ENCODE measurements at regions not wholly inside any gene's neighbourhood (a gene's known extent, or its start where the extent isn't known, plus 50 kb on each side); places are given as distances from the start of the nearest gene placed in this dataset.

DNA sequence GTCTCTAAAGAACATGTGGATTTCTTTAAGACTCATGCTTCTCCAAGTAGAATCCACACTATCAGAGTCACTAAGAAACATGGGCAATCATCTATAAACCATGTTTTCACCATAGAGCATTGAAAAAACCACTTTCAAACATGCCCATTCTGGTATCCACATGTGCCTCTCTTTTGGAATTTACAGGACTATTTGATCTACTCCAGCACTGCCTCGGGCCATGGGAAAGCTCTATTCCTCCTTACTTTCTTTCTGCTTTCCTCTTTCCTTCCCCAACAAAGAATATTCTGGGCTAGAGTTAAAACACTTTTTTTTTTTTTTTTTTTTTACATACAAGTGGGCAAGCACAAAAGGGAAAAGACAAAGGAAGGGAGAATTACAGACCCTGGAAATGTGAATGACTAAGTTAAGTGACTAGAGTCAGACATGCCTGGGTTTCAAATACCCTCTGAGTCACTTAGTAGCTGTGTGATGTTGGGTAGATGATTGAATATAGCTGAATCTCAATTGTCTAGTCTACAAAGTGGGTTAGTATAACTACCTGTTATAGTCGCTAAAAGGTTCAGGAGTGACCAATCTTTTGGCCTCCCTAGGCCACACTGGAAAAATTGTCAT, 847.7 kb upstream of the INTU start:
- TF ChIP-seq, protein P1, sequence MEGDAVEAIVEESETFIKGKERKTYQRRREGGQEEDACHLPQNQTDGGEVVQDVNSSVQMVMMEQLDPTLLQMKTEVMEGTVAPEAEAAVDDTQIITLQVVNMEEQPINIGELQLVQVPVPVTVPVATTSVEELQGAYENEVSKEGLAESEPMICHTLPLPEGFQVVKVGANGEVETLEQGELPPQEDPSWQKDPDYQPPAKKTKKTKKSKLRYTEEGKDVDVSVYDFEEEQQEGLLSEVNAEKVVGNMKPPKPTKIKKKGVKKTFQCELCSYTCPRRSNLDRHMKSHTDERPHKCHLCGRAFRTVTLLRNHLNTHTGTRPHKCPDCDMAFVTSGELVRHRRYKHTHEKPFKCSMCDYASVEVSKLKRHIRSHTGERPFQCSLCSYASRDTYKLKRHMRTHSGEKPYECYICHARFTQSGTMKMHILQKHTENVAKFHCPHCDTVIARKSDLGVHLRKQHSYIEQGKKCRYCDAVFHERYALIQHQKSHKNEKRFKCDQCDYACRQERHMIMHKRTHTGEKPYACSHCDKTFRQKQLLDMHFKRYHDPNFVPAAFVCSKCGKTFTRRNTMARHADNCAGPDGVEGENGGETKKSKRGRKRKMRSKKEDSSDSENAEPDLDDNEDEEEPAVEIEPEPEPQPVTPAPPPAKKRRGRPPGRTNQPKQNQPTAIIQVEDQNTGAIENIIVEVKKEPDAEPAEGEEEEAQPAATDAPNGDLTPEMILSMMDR (conservative IDR thresholded peaks at IDR 0.05 in 1 of 2, IDR thresholded peaks at IDR 0.05 in 1 of 2; ENCODE audit: low read depth in 1 of 2, low read length in 2 of 2): no peak
- no peak for TF ChIP-seq EZH2 (IDR thresholded peaks at IDR 0.05; ENCODE audit: low read length, missing control alignments)

All from fibroblast of lung (primary cell).